PC-3 (cell line): ENCODE measurements at regions not wholly inside any gene's neighbourhood (a gene's known extent, or its start where the extent isn't known, plus 50 kb on each side); places are given as distances from the start of the nearest gene placed in this dataset.

Experiments
- ATAC-seq: fragments of 200-7000 bp; cut with Tn5 transposase; 2 replicates; pipeline ENCODE4 v1.9.1; 2020; ENCODE audit warnings: mild to moderate bottlenecking, moderate library complexity
- BruUV-seq: library from RNA; stranded (reverse); fragments of 400-500 nt; replicated peaks from 2 replicates; lab custom pipeline; 2021; lab: Mats Ljungman, UMichigan
- CTCF ChIA-PET: fragments of 300-600 bp; sonication (Branson Sonifier 250); formaldehyde crosslinking; loops from one replicate; lab custom pipeline; 2022; ENCODE audit warnings: antibody characterized with exemption; lab: Charles Lee
- POLR2A ChIA-PET: fragments of 300-600 bp; sonication (Branson Sonifier 250); formaldehyde crosslinking; loops from one replicate; lab custom pipeline; 2022; ENCODE audit warnings: antibody characterized with exemption; ENCODE audit not compliant: unreplicated experiment; lab: Charles Lee
- DNase-seq: peaks from one replicate; pipeline ENCODE4 v3.0.0-alpha.2; 2015
- H2AFZ ChIP-seq: fragments of 300-600 bp; sonication (generic); 2 replicates; pipeline ENCODE4 v1.6.0; 2016; ENCODE audit warnings: antibody characterized with exemption, low read length
- H3F3A ChIP-seq: fragments of 300-600 bp; sonication (generic); one replicate; pipeline ENCODE4 v1.6.0; 2017; ENCODE audit warnings: antibody characterized with exemption, low read length, control low read depth, mild to moderate bottlenecking; ENCODE audit not compliant: unreplicated experiment
- H3K27ac ChIP-seq: fragments of 300-600 bp; sonication (generic); 2 replicates; pipeline ENCODE4 v1.5.1; 2016; ENCODE audit warnings: mild to moderate bottlenecking, low read length
- H3K27me3 ChIP-seq: fragments of 300-600 bp; sonication (generic); 2 replicates; pipeline ENCODE4 v1.6.1; 2016; ENCODE audit warnings: low read length, mixed read lengths
- H3K36me3 ChIP-seq: fragments of 300-600 bp; sonication (generic); 2 replicates; pipeline ENCODE4 v1.6.1; 2016; ENCODE audit warnings: low read depth, mixed run types, low read length, mixed read lengths
- H3K4me1 ChIP-seq: fragments of 300-600 bp; sonication (generic); 2 replicates; pipeline ENCODE4 v1.5.1; 2016; ENCODE audit warnings: low read length; ENCODE audit not compliant: insufficient read depth
- H3K4me2 ChIP-seq: fragments of 300-600 bp; sonication (generic); 2 replicates; pipeline ENCODE4 v1.6.0; 2016; ENCODE audit warnings: low read length
- H3K4me3 ChIP-seq: fragments of 300-600 bp; sonication (generic); 2 replicates; pipeline ENCODE4 v1.5.1; 2016; ENCODE audit warnings: mild to moderate bottlenecking, low read length, mixed read lengths
- H3K79me2 ChIP-seq: fragments of 300-600 bp; sonication (generic); 2 replicates; pipeline ENCODE4 v1.6.1; 2017; ENCODE audit warnings: low read length, mixed read lengths
- H3K9ac ChIP-seq: fragments of 300-600 bp; sonication (generic); 2 replicates; pipeline ENCODE4 v1.6.0; 2016; ENCODE audit warnings: mild to moderate bottlenecking, low read length
- H3K9me2 ChIP-seq: fragments of 300-600 bp; sonication (generic); replicated peaks from 2 replicates; pipeline ENCODE4 v1.6.1; 2016; ENCODE audit warnings: mixed run types, low read length, mixed read lengths
- H3K9me3 ChIP-seq: fragments of 300-600 bp; sonication (generic); 2 replicates; pipeline ENCODE4 v1.6.1; 2016; ENCODE audit warnings: low read length, mixed read lengths
- H4K20me1 ChIP-seq: fragments of 300-600 bp; sonication (generic); 2 replicates; pipeline ENCODE4 v1.6.1; 2016; ENCODE audit warnings: low read length, mixed read lengths
- EZH2 ChIP-seq: fragments of 300-600 bp; sonication (generic); IDR thresholded peaks from one replicate; pipeline ENCODE4 v1.6.1; 2017; ENCODE audit warnings: antibody characterized with exemption, mild to moderate bottlenecking, low read length; ENCODE audit not compliant: unreplicated experiment
- EZH2phosphoT487 ChIP-seq: fragments of 300-600 bp; sonication (generic); IDR thresholded peaks from 2 replicates; pipeline ENCODE4 v1.6.1; 2018; ENCODE audit warnings: mild to moderate bottlenecking, antibody characterized with exemption, low read length, borderline replicate concordance
- intact Hi-C: fragments of 100-400 bp; cut with micrococcal nuclease; formaldehyde crosslinking; loops from 2 replicates; pipeline ENCODE4 v1.9.0; 2023
- TF ChIP-seq, protein P1 (sequence below): fragments of 300-600 bp; sonication (generic); conservative IDR thresholded peaks from 2 replicates; pipeline ENCODE4 v1.5.1; 2017; ENCODE audit warnings: antibody characterized with exemption, low read depth, mild to moderate bottlenecking, low read length

DNA sequence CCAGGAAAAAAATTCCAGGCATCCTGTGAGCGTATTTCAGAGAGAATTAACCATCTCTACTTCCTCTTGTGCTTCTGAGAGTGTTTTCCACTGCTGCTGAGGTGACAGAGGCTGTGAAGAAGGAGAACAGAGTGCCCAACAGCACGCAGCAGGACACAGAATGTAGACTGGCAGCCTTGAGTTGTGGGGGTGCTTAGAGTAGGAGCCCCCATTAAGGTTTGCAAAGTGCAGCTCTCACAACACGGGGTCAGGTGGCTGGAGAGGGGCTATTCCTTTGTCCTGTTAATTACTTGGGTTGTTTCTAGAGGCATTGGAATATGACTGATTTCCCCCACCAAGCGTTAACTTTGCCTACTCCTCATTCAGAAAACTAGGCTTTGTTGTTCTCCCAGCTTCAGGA is 370.6 kb downstream of the TSHZ3 start:
- no peaks in the 10 kb centered on the region for H3K9me3 ChIP-seq
- intact Hi-C loops = no loop called here
- no peak overlapping the region for H3K4me3 ChIP-seq
- no peak for DNase-seq
- no peak overlapping the region for H3K27ac ChIP-seq
- H3K9ac ChIP-seq = no peak overlapping the region
- CTCF ChIA-PET = no interaction called here
- TF ChIP-seq, protein P1, sequence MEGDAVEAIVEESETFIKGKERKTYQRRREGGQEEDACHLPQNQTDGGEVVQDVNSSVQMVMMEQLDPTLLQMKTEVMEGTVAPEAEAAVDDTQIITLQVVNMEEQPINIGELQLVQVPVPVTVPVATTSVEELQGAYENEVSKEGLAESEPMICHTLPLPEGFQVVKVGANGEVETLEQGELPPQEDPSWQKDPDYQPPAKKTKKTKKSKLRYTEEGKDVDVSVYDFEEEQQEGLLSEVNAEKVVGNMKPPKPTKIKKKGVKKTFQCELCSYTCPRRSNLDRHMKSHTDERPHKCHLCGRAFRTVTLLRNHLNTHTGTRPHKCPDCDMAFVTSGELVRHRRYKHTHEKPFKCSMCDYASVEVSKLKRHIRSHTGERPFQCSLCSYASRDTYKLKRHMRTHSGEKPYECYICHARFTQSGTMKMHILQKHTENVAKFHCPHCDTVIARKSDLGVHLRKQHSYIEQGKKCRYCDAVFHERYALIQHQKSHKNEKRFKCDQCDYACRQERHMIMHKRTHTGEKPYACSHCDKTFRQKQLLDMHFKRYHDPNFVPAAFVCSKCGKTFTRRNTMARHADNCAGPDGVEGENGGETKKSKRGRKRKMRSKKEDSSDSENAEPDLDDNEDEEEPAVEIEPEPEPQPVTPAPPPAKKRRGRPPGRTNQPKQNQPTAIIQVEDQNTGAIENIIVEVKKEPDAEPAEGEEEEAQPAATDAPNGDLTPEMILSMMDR = no peak
- no peak for TF ChIP-seq EZH2
- no peak for TF ChIP-seq EZH2phosphoT487
- H3K9me2 ChIP-seq = no peaks in the 10 kb centered on the region
- H3K4me2 ChIP-seq = no peak overlapping the region
- no peak overlapping the region for H2AFZ ChIP-seq
- no peaks in the 10 kb centered on the region for H3K27me3 ChIP-seq
- H3K36me3 ChIP-seq = no peaks in the 10 kb centered on the region
- H3F3A ChIP-seq = no peaks in the 10 kb centered on the region
- H4K20me1 ChIP-seq = no peaks in the 10 kb centered on the region
- BruUV-seq = no TSS peak
- POLR2A ChIA-PET = no interaction called here
- no peak for ATAC-seq
- no peaks in the 10 kb centered on the region for H3K4me1 ChIP-seq
- no peaks in the 10 kb centered on the region for H3K79me2 ChIP-seq

DNA sequence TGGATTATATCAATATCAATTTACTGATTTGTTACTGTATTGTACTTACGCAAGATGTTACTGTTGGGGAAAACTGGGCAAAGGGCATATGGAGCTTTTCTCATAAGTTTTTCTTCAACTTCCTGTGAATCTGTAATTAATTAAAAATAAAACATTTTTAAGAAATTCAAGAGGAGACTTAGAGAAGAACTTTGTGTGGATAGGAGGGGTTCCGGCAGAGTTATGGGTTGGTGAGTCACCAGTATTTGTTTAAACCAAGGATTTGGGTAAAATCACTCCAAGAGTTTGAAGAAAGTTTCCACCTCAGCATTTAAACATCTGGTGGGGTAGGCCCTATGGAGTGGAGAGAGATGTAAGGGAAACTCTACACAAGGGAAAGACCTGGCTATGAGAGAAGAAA is 379.6 kb downstream of the TSHZ3 start:
- CTCF ChIA-PET = no interaction called here
- no peaks in the 10 kb centered on the region for H3K9me3 ChIP-seq
- H3K79me2 ChIP-seq = no peaks in the 10 kb centered on the region

DNA sequence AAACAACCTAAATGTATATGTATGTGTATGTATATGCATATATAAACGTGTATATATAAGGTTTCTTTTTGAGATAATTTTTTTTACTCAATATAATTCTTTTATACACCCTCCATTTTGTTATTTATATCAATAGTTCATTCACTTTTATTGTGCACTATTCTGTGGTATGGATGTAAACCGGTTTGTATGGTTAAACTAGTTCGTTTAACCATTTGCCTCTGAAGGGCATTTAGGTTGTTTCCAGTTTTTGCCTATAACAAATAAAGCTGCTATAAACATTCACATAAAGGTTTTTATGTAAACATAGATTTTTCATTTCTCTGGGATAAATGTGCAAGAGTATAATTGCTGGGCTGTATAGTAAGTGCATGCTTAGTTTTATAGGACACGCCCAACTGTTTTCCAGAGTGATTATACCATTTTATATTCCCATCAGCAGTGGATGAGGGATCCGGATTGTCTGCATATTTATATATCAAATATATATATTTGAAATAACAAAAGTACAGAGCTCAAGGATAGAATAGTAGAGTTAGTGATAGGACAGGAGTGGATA is 380.3 kb downstream of the TSHZ3 start:
- no peaks in the 10 kb centered on the region for H3K9me2 ChIP-seq
- no peaks in the 10 kb centered on the region for H3K36me3 ChIP-seq
- no peak overlapping the region for H2AFZ ChIP-seq
- H3K4me3 ChIP-seq = no peak overlapping the region
- H3K79me2 ChIP-seq = no peaks in the 10 kb centered on the region
- no peaks in the 10 kb centered on the region for H3K9me3 ChIP-seq
- no TSS peak for BruUV-seq
- no peaks in the 10 kb centered on the region for H3K4me1 ChIP-seq
- H3F3A ChIP-seq = no peaks in the 10 kb centered on the region
- no peak overlapping the region for H3K27ac ChIP-seq
- intact Hi-C loops = no loop called here
- TF ChIP-seq, protein P1 = no peak
- TF ChIP-seq EZH2phosphoT487 (no peak), EZH2 (no peak)
- H3K27me3 ChIP-seq = no peaks in the 10 kb centered on the region
- no peak overlapping the region for H3K4me2 ChIP-seq
- ATAC-seq (no peak), DNase-seq (no peak)
- ChIA-PET POLR2A (no interaction called here), CTCF (no interaction called here)
- H3K9ac ChIP-seq = no peak overlapping the region
- H4K20me1 ChIP-seq = no peaks in the 10 kb centered on the region

More for the DNA sequence above, 379.6 kb downstream of the TSHZ3 start:
- TF ChIP-seq EZH2phosphoT487 (no peak), EZH2 (no peak)
- TF ChIP-seq, protein P1 = no peak
- Histone ChIP-seq H3K9me2 (no peaks in the 10 kb centered on the region), H3K4me2 (no peak overlapping the region), H4K20me1 (no peaks in the 10 kb centered on the region), H3F3A (no peaks in the 10 kb centered on the region), H3K4me3 (no peak overlapping the region), H2AFZ (no peak overlapping the region), H3K27me3 (no peaks in the 10 kb centered on the region), H3K9ac (no peak overlapping the region), H3K36me3 (no peaks in the 10 kb centered on the region), H3K4me1 (no peaks in the 10 kb centered on the region), H3K27ac (no peak overlapping the region)
- DNase-seq (no peak), ATAC-seq (no peak)
- POLR2A ChIA-PET = no interaction called here
- BruUV-seq = no TSS peak
- intact Hi-C loops = no loop called here
